Left ventricle myocardium inferior (tissue), 1 donor: ENCODE measurements at regions not wholly inside any gene's neighbourhood (a gene's known extent, or its start where the extent isn't known, plus 50 kb on each side); places are given as distances from the start of the nearest gene placed in this dataset.

Source experiments
- DNase-seq: peaks from one replicate; pipeline ENCODE4 v3.0.0-alpha.2; 2020
- H3K27ac ChIP-seq: fragments of 200-600 bp; replicated peaks from 2 replicates; pipeline ENCODE4 v1.8.0; 2021
- H3K27me3 ChIP-seq: fragments of 200-600 bp; 2 replicates; pipeline ENCODE4 v1.8.0; 2021; ENCODE audit warnings: low read depth
- H3K36me3 ChIP-seq: fragments of 200-600 bp; 2 replicates; pipeline ENCODE4 v1.8.0; 2021
- H3K4me1 ChIP-seq: fragments of 200-600 bp; 2 replicates; pipeline ENCODE4 v1.8.0; 2021
- H3K4me3 ChIP-seq: fragments of 200-600 bp; 2 replicates; pipeline ENCODE4 v1.8.0; 2021; ENCODE audit warnings: mild to moderate bottlenecking, moderate library complexity
- H3K9me3 ChIP-seq: fragments of 200-600 bp; replicated peaks from 2 replicates; pipeline ENCODE4 v1.8.0; 2021
- intact Hi-C: fragments of 100-400 bp; cut with micrococcal nuclease; formaldehyde crosslinking; loops from one replicate; pipeline ENCODE4 v1.11.0; 2022
- TF ChIP-seq, protein P1 (sequence below): fragments of 200-600 bp; IDR thresholded peaks from 2 replicates; pipeline ENCODE4 v1.8.0; 2021; ENCODE audit warnings: antibody characterized with exemption, mild to moderate bottlenecking, borderline replicate concordance
- donor health status: DM: no; HTN: yes; CAD: no; lungs with severe emphysema.

DNA sequence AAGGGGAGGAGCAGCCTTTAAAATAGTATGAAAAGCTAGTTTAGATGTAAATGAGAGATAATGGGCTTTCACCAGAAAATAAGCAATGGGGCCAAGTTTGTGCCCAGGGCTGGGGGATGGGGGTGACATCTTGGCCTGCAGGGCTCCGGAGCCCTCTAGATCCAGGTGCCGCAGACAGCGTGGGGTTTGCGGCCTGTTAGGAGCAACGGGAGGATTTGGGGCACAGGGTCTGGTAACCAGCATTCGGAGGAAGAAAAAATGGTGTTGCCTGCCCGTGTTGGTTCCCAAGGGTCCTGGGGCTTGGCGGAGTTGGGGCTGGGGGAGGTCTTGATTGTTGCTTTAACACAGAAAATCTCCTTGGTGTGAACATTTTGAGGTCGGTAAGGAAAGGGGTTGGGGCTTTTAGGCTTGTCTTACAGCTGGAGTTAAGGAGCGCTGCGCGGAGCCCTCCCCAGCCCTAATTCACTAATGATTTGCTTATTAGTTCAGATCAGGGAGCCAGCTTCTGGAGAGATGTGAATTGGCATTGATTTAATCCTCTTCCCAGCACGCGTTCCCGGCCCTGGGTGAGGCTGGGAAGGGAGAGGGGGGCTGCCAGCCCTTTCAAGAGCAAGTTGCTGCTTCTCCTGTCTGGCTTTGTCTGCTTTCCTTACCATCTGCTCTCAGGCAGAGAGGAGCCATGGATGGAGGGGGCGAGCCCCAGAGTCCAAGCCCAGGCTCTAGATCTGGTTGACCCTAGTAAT is 443.4 kb downstream of the BCOR start:
- H3K27ac ChIP-seq, result no peak overlapping the region
- TF ChIP-seq, protein P1, sequence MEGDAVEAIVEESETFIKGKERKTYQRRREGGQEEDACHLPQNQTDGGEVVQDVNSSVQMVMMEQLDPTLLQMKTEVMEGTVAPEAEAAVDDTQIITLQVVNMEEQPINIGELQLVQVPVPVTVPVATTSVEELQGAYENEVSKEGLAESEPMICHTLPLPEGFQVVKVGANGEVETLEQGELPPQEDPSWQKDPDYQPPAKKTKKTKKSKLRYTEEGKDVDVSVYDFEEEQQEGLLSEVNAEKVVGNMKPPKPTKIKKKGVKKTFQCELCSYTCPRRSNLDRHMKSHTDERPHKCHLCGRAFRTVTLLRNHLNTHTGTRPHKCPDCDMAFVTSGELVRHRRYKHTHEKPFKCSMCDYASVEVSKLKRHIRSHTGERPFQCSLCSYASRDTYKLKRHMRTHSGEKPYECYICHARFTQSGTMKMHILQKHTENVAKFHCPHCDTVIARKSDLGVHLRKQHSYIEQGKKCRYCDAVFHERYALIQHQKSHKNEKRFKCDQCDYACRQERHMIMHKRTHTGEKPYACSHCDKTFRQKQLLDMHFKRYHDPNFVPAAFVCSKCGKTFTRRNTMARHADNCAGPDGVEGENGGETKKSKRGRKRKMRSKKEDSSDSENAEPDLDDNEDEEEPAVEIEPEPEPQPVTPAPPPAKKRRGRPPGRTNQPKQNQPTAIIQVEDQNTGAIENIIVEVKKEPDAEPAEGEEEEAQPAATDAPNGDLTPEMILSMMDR, result no peak
- no peaks in the 10 kb centered on the region for H3K4me1 ChIP-seq
- intact Hi-C loops, result no loop called here
- H3K27me3 ChIP-seq, result no peaks in the 10 kb centered on the region
- no peaks in the 10 kb centered on the region for H3K36me3 ChIP-seq
- H3K4me3 ChIP-seq, result no peak overlapping the region
- DNase-seq, result no peak
- no peaks in the 10 kb centered on the region for H3K9me3 ChIP-seq

DNA sequence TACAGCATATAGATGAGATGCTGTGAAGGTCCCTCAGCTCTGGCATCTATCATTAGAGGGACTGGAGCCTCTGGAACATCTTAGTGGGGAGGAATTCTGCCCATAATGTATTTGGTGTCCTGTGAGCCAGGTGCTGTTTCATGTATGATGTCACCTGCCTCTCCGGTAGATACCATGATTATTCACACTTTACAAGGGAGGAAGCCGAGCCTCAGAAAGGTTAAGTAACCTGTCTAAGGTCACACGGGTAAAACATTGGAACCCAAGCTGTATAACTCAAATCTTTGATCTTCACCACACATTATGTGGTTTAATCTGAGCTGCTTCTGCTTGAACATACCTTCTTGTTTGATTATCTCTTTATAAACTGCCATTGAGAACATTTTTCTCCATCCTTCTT is 442.8 kb downstream of the BCOR start:
- Histone ChIP-seq H3K27ac (no peak overlapping the region), H3K4me3 (no peak overlapping the region), H3K36me3 (no peaks in the 10 kb centered on the region), H3K27me3 (no peaks in the 10 kb centered on the region), H3K9me3 (no peaks in the 10 kb centered on the region), H3K4me1 (no peaks in the 10 kb centered on the region)
- TF ChIP-seq, protein P1, result no peak
- intact Hi-C loops, result no loop called here
- DNase-seq, result no peak

DNA sequence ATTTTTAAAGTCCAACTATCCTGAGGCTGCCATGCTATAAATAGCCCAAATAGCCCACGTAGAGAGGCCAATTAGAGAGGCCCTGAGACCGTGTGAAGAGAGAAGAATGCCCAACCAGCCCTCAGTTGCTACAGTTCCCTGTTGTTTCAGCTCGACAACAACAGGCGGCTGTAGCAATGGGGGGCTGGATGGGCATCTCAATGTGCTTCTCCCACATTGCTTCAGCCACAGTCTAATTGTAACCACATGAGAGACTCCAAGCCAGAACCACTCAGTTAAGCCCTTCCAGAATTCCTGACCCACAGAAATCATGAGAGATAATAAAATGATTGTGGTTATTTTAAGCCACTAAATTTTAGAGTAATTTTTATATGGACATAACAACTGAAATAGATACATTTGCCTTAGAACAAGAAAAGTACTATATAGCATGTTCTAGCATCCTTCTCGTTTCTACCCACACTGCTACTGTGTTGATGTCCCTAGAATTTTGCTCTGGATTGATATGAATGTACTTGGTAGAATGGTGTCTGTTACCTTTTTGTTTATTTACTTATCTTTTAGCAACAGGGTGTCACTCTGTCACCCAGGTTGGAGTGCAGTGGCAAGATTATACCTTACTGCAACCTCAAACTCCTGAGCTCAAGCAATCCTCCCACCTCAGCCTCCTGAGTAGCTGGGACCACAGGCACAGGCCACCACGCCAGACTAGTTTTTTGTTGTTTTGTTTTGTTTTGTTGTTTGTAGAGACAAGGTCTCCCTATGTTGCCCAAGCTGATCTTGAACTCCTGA is 436.4 kb downstream of the BCOR start:
- TF ChIP-seq, protein P1, result no peak
- Histone ChIP-seq H3K27ac (no peak overlapping the region), H3K36me3 (no peaks in the 10 kb centered on the region), H3K4me3 (no peak overlapping the region), H3K9me3 (no peaks in the 10 kb centered on the region), H3K27me3 (no peaks in the 10 kb centered on the region), H3K4me1 (no peaks in the 10 kb centered on the region)
- intact Hi-C loops, result no loop called here
- no peak for DNase-seq

DNA sequence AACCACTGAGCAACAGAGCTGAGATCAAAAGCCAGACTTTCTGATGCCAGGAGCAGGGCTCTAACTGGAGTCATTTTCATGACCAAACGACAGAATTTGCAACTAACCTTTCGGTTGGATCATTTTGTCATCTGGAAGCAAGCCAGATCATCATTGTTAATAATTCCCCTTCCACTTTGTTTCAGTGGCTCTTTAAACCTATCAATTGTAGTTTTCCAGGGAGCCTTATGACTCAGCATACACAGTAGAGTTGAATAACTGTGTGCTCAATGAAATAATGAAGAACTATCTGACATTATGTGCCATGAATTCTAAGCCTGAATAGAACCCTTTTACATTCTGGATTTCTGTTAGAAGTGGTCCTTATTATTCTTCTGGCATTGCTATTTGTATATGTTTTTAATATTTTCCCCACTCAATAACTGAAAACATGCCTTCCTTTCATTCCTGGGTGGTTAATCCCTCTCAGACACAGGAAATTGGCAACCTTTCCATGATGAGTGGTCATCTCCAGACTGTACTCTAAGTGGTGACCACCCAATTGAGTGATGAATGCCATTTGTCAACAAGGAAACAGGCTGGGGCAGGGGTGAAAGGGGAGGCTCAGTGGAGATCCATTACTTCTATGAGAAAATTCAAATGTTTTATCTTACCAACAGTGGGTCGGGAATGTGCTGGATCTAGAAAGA is 431.8 kb downstream of the BCOR start:
- TF ChIP-seq, protein P1, result no peak
- H3K36me3 ChIP-seq, result no peaks in the 10 kb centered on the region
- no peaks in the 10 kb centered on the region for H3K9me3 ChIP-seq
- intact Hi-C loops, result no loop called here
- DNase-seq, result no peak
- H3K4me1 ChIP-seq, result no peaks in the 10 kb centered on the region
- no peaks in the 10 kb centered on the region for H3K27me3 ChIP-seq
- no peak overlapping the region for H3K27ac ChIP-seq
- H3K4me3 ChIP-seq, result no peak overlapping the region

DNA sequence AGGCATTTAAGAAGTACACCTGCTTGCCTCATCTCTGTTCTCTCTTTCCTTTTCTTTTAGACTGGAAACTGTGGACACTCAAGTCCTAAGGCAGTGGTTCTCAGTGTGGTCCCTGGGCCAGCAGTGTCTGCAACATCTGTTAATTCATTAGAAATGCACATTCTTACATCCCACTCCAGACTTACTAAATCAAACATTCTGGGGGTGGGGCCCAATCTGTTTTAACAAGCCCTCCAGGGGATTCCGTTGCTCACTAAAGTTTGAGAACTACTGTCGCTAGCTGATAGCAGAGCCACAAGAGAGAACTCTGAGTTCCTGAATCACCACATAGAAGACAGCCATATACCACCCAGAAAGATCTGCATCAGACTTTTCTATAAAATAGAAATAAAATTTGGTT is 430.6 kb downstream of the BCOR start:
- intact Hi-C loops, result no loop called here
- Histone ChIP-seq H3K4me3 (no peak overlapping the region), H3K9me3 (no peaks in the 10 kb centered on the region), H3K4me1 (no peaks in the 10 kb centered on the region), H3K27me3 (no peaks in the 10 kb centered on the region), H3K36me3 (no peaks in the 10 kb centered on the region), H3K27ac (peak overlapping the region; percentile 27)
- TF ChIP-seq, protein P1, result no peak
- no peak for DNase-seq
